GM23248 (cell line): ENCODE measurements at regions not wholly inside any gene's neighbourhood (a gene's known extent, or its start where the extent isn't known, plus 50 kb on each side); places are given as distances from the start of the nearest gene placed in this dataset.

Source experiments
- EZH2 ChIP-seq: fragments of 200-600 bp; sonication (generic); IDR thresholded peaks from 2 replicates; pipeline ENCODE4 v1.6.1; 2018; ENCODE audit warnings: antibody characterized with exemption, mild to moderate bottlenecking; ENCODE audit not compliant: insufficient read depth, poor library complexity, severe bottlenecking
- EZH2phosphoT487 ChIP-seq: fragments of 200-600 bp; sonication (generic); IDR thresholded peaks from 2 replicates; pipeline ENCODE4 v1.6.1; 2018; ENCODE audit warnings: antibody characterized with exemption, moderate library complexity, mild to moderate bottlenecking, low read depth; ENCODE audit not compliant: insufficient read depth

- TF ChIP-seq EZH2 (no peak), EZH2phosphoT487 (no peak)
Observed at GRCh38 chr3:59412516-59412915, 362.7 kb upstream of the CFAP20DC start.
